ENCODE measurements at regions not wholly inside any gene's neighbourhood (a gene's known extent, or its start where the extent isn't known, plus 50 kb on each side); places are given as distances from the start of the nearest gene placed in this dataset.

DNA sequence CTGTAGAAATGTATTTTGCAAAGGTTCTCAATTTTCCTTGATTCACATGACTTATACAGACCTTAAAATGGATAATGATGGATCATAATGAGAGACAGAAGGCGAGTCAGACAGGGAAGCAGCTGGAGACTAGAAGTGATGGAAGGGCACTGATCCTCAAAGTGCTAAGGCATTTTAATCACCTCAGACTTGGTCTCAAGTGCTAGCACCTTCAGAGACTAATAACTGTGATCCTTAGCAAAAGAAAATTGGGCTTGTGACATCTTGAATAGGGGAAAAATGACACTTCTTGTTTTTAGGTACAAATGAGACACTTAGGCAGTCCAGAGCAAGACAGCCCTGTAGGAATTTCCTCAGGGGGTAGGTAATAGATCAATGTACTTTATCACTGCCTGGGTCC is 1011.7 kb downstream of the SQOR start:
- Histone ChIP-seq H2AK9ac (replicated peaks; ENCODE audit: low read depth, low read length, poor library complexity) (no peak overlapping the region), H3K23ac (ENCODE audit: low read depth, low read length) (no peak overlapping the region), H3K18ac (ENCODE audit: low read depth, low read length) (no peak overlapping the region), H2AK5ac (ENCODE audit: low read depth, low read length) (no peak overlapping the region), H2BK5ac (ENCODE audit: low read depth, low read length, poor library complexity, severe bottlenecking) (no peak overlapping the region), H3K9ac (ENCODE audit: low read depth, low read length) (no peak overlapping the region), H2BK20ac (ENCODE audit: low read depth, low read length) (no peak overlapping the region), H3K9me3 (ENCODE audit: control insufficient read depth, insufficient read depth, low read length) (peaks cover 8% of the 10 kb centered on the region), H3K36me3 (ENCODE audit: control insufficient read depth, insufficient read depth, low read length) (no peaks in the 10 kb centered on the region), H3K4me1 (ENCODE audit: control insufficient read depth, insufficient read depth, low read length) (no peaks in the 10 kb centered on the region), H3K27ac (ENCODE audit: insufficient read depth, low read length) (no peak overlapping the region), H3K4ac (ENCODE audit: low read depth, low read length) (no peak overlapping the region), H2AFZ (replicated peaks; ENCODE audit: low read length, poor library complexity) (no peak overlapping the region), H4K20me1 (ENCODE audit: insufficient read depth, low read length) (no peaks in the 10 kb centered on the region), H3K56ac (ENCODE audit: extremely low read depth, insufficient read depth, low read length) (no peak overlapping the region), H2BK120ac (ENCODE audit: low read depth, low read length) (no peak overlapping the region), H3K4me3 (ENCODE audit: insufficient read depth, low read depth, low read length) (no peak overlapping the region), H4K5ac (ENCODE audit: low read depth, low read length) (no peak overlapping the region), H4K8ac (ENCODE audit: low read depth in 2 of 2, low read length in 2 of 2) (no peak overlapping the region), H3K79me1 (ENCODE audit: low read depth in 1 of 2, low read length in 2 of 2) (no peaks in the 10 kb centered on the region), H3K9me1 (ENCODE audit: insufficient read depth, low read length) (no peaks in the 10 kb centered on the region), H4K91ac (ENCODE audit: insufficient read depth, low read depth, low read length) (no peak overlapping the region), H3K14ac (replicated peaks; ENCODE audit: low read depth, low read length) (no peak overlapping the region), H3K27me3 (ENCODE audit: control insufficient read depth, insufficient read depth, low read length) (no peaks in the 10 kb centered on the region), H3K4me2 (ENCODE audit: low read depth, low read length) (no peak overlapping the region), H2BK15ac (ENCODE audit: low read depth, low read length) (no peak overlapping the region)
- dilution Hi-C loops (cut with HindIII; ENCODE audit: low sequenced_read_pairs, unreplicated experiment) = no loop called here
- DNase-seq = no peak
- POLR2A ChIA-PET (ENCODE audit: unreplicated experiment) = no interaction called here
- ATAC-seq (ENCODE audit: low read depth) = no peak
- no CpG with 5 or more reads among the region's 1 CpG for WGBS, 2 experiments (ENCODE audit: extremely low coverage in 2 of 2, insufficient read length in 1 of 2)
- in situ Hi-C loops (cut with MboI; ENCODE audit: low sequenced_read_pairs) = no loop called here
- CTCF ChIA-PET = no interaction called here
- TF ChIP-seq MAFK (IDR thresholded peaks at IDR 0.05; ENCODE audit: low read depth, low read length) (no peak), CHD1 (IDR thresholded peaks at IDR 0.05; ENCODE audit: low read depth, low read length) (no peak), CEBPB (IDR thresholded peaks at IDR 0.05; ENCODE audit: low read depth, low read length) (no peak), MXI1 (IDR thresholded peaks at IDR 0.05; ENCODE audit: borderline replicate concordance, low read depth, low read length) (no peak), SMC3 (IDR thresholded peaks at IDR 0.05; ENCODE audit: low read depth, low read length) (no peak), NFE2L2 (IDR thresholded peaks at IDR 0.05; ENCODE audit: low read depth, low read length) (no peak), RAD21 (IDR thresholded peaks at IDR 0.05; ENCODE audit: low read length) (no peak), POLR2A (IDR thresholded peaks at IDR 0.05; ENCODE audit: low read depth, low read length) (no peak), ELK1 (IDR thresholded peaks at IDR 0.05; ENCODE audit: borderline replicate concordance, low read depth, low read length) (no peak), RCOR1 (IDR thresholded peaks at IDR 0.05; ENCODE audit: insufficient replicate concordance, low read length) (no peak), FOS (IDR thresholded peaks at IDR 0.05; ENCODE audit: low read depth, low read length) (no peak)
- TF ChIP-seq, protein P1, sequence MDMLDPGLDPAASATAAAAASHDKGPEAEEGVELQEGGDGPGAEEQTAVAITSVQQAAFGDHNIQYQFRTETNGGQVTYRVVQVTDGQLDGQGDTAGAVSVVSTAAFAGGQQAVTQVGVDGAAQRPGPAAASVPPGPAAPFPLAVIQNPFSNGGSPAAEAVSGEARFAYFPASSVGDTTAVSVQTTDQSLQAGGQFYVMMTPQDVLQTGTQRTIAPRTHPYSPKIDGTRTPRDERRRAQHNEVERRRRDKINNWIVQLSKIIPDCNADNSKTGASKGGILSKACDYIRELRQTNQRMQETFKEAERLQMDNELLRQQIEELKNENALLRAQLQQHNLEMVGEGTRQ (IDR thresholded peaks at IDR 0.05; ENCODE audit: low read depth, low read length) = no peak
- BruUV-seq (replicated peaks) = no TSS peak
- intact Hi-C loops (cut with micrococcal nuclease) = no loop called here

Measured in IMR-90 (cell line).